ENCODE measurements at regions not wholly inside any gene's neighbourhood (a gene's known extent, or its start where the extent isn't known, plus 50 kb on each side); places are given as distances from the start of the nearest gene placed in this dataset.

- no peak overlapping the region for H3K27ac ChIP-seq (ENCODE audit: extremely low read depth, low read depth, low read length)
- POLR2A ChIA-PET, result no interaction called here
- CTCF ChIA-PET, result interaction anchor here (1.5 kb wide), 1 partner anchor 69 kb away, joined by 8 read pairs; no protein-coding TSS in a partner anchor
Observed at GRCh38 chr2:120611016-120611415, 124.7 kb upstream of the GLI2 start.

GRCh38 chr2:120611961-120612360, 123.7 kb upstream of the GLI2 start:
- TF ChIP-seq, protein P1, sequence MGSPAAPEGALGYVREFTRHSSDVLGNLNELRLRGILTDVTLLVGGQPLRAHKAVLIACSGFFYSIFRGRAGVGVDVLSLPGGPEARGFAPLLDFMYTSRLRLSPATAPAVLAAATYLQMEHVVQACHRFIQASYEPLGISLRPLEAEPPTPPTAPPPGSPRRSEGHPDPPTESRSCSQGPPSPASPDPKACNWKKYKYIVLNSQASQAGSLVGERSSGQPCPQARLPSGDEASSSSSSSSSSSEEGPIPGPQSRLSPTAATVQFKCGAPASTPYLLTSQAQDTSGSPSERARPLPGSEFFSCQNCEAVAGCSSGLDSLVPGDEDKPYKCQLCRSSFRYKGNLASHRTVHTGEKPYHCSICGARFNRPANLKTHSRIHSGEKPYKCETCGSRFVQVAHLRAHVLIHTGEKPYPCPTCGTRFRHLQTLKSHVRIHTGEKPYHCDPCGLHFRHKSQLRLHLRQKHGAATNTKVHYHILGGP (tag by site-specific recombination; IDR thresholded peaks at IDR 0.05), result no peak
- TF ChIP-seq, protein P2, sequence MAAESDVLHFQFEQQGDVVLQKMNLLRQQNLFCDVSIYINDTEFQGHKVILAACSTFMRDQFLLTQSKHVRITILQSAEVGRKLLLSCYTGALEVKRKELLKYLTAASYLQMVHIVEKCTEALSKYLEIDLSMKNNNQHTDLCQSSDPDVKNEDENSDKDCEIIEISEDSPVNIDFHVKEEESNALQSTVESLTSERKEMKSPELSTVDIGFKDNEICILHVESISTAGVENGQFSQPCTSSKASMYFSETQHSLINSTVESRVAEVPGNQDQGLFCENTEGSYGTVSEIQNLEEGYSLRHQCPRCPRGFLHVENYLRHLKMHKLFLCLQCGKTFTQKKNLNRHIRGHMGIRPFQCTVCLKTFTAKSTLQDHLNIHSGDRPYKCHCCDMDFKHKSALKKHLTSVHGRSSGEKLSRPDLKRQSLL (tag by site-specific recombination; IDR thresholded peaks at IDR 0.05), result no peak
- no peak for TF ChIP-seq IKZF3 (tag by site-specific recombination; IDR thresholded peaks at IDR 0.05)
- no peak for TF ChIP-seq GLIS2 (tag by site-specific recombination; IDR thresholded peaks at IDR 0.05)
- no peak for TF ChIP-seq ZNF223 (tag by site-specific recombination; IDR thresholded peaks at IDR 0.05)
- no peak for TF ChIP-seq ZNF175 (tag by site-specific recombination; IDR thresholded peaks at IDR 0.05)
- TF ChIP-seq, protein P3, sequence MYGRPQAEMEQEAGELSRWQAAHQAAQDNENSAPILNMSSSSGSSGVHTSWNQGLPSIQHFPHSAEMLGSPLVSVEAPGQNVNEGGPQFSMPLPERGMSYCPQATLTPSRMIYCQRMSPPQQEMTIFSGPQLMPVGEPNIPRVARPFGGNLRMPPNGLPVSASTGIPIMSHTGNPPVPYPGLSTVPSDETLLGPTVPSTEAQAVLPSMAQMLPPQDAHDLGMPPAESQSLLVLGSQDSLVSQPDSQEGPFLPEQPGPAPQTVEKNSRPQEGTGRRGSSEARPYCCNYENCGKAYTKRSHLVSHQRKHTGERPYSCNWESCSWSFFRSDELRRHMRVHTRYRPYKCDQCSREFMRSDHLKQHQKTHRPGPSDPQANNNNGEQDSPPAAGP (tag by site-specific recombination; IDR thresholded peaks at IDR 0.05), result no peak
- no peak for TF ChIP-seq ZNF658 (tag by site-specific recombination; IDR thresholded peaks at IDR 0.05)
- no peak for TF ChIP-seq ZNF366 (tag by site-specific recombination; conservative IDR thresholded peaks at IDR 0.05)
- no peak for TF ChIP-seq ZNF623 (tag by site-specific recombination; IDR thresholded peaks at IDR 0.05)
- no peak for TF ChIP-seq ZNF112 (tag by site-specific recombination; IDR thresholded peaks at IDR 0.05)
- no peak for TF ChIP-seq ZFP37 (tag by site-specific recombination; IDR thresholded peaks at IDR 0.05)
- H3K4me3 ChIP-seq (ENCODE audit: low read depth, low read length), result no peak overlapping the region
- ChIA-PET POLR2A (no interaction called here), CTCF (no interaction called here)
- no peaks in the 10 kb centered on the region for H3K36me3 ChIP-seq (ENCODE audit: control insufficient read depth in 2 of 2, insufficient read depth in 1 of 2, low read length in 2 of 2)
- no peak overlapping the region for H3K27ac ChIP-seq (ENCODE audit: extremely low read depth, low read depth, low read length)
- no peaks in the 10 kb centered on the region for H3K9me3 ChIP-seq (ENCODE audit: control insufficient read depth, insufficient read depth, low read depth, low read length)
- H3K4me1 ChIP-seq (ENCODE audit: control insufficient read depth, insufficient read depth, low read length), result no peaks in the 10 kb centered on the region

More at GRCh38 chr2:120611016-120611415, 124.7 kb upstream of the GLI2 start:
- Histone ChIP-seq H3K9me3 (ENCODE audit: control insufficient read depth, insufficient read depth, low read depth, low read length) (no peaks in the 10 kb centered on the region), H3K4me1 (ENCODE audit: control insufficient read depth, insufficient read depth, low read length) (no peaks in the 10 kb centered on the region), H3K36me3 (ENCODE audit: control insufficient read depth in 2 of 2, insufficient read depth in 1 of 2, low read length in 2 of 2) (no peaks in the 10 kb centered on the region), H3K4me3 (ENCODE audit: low read depth, low read length) (no peak overlapping the region)
- TF ChIP-seq GLIS1 (tag by site-specific recombination; IDR thresholded peaks at IDR 0.05) (no peak), ZBTB8A (tag by site-specific recombination; IDR thresholded peaks at IDR 0.05) (no peak), YY2 (tag by site-specific recombination; IDR thresholded peaks at IDR 0.05) (no peak), BCL11B (tag by site-specific recombination; IDR thresholded peaks at IDR 0.05; ENCODE audit: low read depth) (no peak), ZFHX2 (tag by site-specific recombination; conservative IDR thresholded peaks at IDR 0.05) (no peak), ZNF521 (tag by site-specific recombination; IDR thresholded peaks at IDR 0.05) (no peak), GFI1B (tag by site-specific recombination; IDR thresholded peaks at IDR 0.05) (no peak), ZNF621 (tag by site-specific recombination; IDR thresholded peaks at IDR 0.05) (no peak), ZNF513 (tag by site-specific recombination; IDR thresholded peaks at IDR 0.05) (no peak), PRDM1 (tag by site-specific recombination; IDR thresholded peaks at IDR 0.05) (no peak), ZNF112 (tag by site-specific recombination; IDR thresholded peaks at IDR 0.05) (no peak), ZNF121 (tag by site-specific recombination; IDR thresholded peaks at IDR 0.05) (no peak), PRDM6 (tag by site-specific recombination; IDR thresholded peaks at IDR 0.05) (no peak), REPIN1 (tag by site-specific recombination; IDR thresholded peaks at IDR 0.05; ENCODE audit: low read depth) (no peak), MYNN (tag by site-specific recombination; IDR thresholded peaks at IDR 0.05; ENCODE audit: borderline replicate concordance) (no peak), ZNF610 (tag by site-specific recombination; IDR thresholded peaks at IDR 0.05; ENCODE audit: borderline replicate concordance) (no peak), ZNF596 (tag by site-specific recombination; IDR thresholded peaks at IDR 0.05) (no peak)
- TF ChIP-seq, protein P4, sequence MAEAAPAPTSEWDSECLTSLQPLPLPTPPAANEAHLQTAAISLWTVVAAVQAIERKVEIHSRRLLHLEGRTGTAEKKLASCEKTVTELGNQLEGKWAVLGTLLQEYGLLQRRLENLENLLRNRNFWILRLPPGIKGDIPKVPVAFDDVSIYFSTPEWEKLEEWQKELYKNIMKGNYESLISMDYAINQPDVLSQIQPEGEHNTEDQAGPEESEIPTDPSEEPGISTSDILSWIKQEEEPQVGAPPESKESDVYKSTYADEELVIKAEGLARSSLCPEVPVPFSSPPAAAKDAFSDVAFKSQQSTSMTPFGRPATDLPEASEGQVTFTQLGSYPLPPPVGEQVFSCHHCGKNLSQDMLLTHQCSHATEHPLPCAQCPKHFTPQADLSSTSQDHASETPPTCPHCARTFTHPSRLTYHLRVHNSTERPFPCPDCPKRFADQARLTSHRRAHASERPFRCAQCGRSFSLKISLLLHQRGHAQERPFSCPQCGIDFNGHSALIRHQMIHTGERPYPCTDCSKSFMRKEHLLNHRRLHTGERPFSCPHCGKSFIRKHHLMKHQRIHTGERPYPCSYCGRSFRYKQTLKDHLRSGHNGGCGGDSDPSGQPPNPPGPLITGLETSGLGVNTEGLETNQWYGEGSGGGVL (tag by site-specific recombination; IDR thresholded peaks at IDR 0.05), result no peak
